ENCODE measurements at regions not wholly inside any gene's neighbourhood (a gene's known extent, or its start where the extent isn't known, plus 50 kb on each side); places are given as distances from the start of the nearest gene placed in this dataset.

DNA sequence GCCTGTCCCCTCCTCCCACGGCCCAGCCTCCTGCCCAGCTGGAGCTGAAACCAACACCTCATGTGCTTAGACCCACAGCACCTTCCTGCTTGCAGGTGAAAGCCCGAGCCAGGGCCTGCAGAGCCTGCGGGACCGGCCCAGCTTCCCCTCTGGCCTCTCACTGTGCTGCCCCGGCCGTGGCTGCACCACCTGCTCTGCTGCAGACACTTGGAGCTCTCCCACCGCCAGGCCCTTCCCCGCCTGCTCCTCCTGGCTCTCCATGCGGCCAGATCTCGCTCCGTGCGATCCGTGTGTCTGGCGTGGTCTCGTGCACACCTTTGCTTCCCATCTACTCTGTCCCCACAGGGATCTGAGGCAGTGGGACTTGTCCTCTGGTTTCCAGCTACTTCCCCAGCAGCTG, 72.2 kb upstream of the FBRSL1 start:
- no peak overlapping the region for H3K4me3 Mint-ChIP-seq (ENCODE audit: unreplicated experiment)
- TF ChIP-seq, protein P1, sequence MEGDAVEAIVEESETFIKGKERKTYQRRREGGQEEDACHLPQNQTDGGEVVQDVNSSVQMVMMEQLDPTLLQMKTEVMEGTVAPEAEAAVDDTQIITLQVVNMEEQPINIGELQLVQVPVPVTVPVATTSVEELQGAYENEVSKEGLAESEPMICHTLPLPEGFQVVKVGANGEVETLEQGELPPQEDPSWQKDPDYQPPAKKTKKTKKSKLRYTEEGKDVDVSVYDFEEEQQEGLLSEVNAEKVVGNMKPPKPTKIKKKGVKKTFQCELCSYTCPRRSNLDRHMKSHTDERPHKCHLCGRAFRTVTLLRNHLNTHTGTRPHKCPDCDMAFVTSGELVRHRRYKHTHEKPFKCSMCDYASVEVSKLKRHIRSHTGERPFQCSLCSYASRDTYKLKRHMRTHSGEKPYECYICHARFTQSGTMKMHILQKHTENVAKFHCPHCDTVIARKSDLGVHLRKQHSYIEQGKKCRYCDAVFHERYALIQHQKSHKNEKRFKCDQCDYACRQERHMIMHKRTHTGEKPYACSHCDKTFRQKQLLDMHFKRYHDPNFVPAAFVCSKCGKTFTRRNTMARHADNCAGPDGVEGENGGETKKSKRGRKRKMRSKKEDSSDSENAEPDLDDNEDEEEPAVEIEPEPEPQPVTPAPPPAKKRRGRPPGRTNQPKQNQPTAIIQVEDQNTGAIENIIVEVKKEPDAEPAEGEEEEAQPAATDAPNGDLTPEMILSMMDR (IDR thresholded peaks at IDR 0.05; ENCODE audit: insufficient read depth in 1 of 2, low read depth in 1 of 2, low read length in 1 of 2, severe bottlenecking in 1 of 2, unreplicated experiment in 1 of 2) = no peak
- BruUV-seq (replicated peaks) = no TSS peak
- no peak overlapping the region for H3K27ac Mint-ChIP-seq (ENCODE audit: unreplicated experiment)
- peaks cover 3% of the 10 kb centered on the region for H3K4me1 Mint-ChIP-seq (ENCODE audit: low read depth, unreplicated experiment)
- intact Hi-C loops (cut with micrococcal nuclease; ENCODE audit: unreplicated experiment) = no loop called here
- POLR2A ChIA-PET = no interaction called here
- DNase-seq = no peak
- Histone ChIP-seq H3K4me3 (ENCODE audit: low read depth, low read length) (no peak overlapping the region), H3K27me3 (replicated peaks; ENCODE audit: control insufficient read depth, insufficient read depth, low read length) (no peaks in the 10 kb centered on the region), H3K4me1 (peaks cover 11% of the 10 kb centered on the region), H3K9me3 (no peaks in the 10 kb centered on the region), H3K36me3 (ENCODE audit: control insufficient read depth, insufficient read depth, low read length) (no peaks in the 10 kb centered on the region)
- H3K36me3 Mint-ChIP-seq (ENCODE audit: insufficient read depth, unreplicated experiment) = no peaks in the 10 kb centered on the region
- peaks cover 18% of the 10 kb centered on the region for H3K27me3 Mint-ChIP-seq (ENCODE audit: insufficient read depth, unreplicated experiment)
- no peaks in the 10 kb centered on the region for H3K9me3 Mint-ChIP-seq (ENCODE audit: unreplicated experiment)
- CTCF ChIA-PET = interaction anchor here (0.5 to 1.2 kb wide), 4 partner anchors 70 to 144 kb away, joined by 3 to 4 read pairs (median 3); no protein-coding TSS in a partner anchor

DNA sequence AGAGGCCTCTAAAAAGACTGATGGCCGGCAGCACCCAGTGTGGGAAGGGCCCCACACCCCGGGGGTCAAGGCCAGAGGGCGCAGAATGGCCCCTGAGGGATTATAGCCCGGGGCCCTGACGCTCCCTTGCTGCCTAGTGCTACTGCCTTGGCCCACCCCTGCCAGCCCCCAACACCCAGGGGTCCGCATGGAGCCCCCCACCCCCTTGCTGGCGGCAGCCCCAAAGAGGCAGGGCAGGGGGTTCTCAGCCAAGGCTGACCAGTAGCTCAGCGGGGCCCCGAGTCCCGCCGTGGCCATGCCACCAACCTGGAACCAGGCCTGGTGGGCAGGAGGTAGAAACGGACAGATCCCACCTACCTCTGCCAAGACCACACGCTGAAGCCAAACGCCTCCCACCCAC, 73.1 kb upstream of the FBRSL1 start:
- Histone ChIP-seq H3K9me3 (no peaks in the 10 kb centered on the region), H3K4me1 (peaks cover 11% of the 10 kb centered on the region), H3K27me3 (replicated peaks; ENCODE audit: control insufficient read depth, insufficient read depth, low read length) (no peaks in the 10 kb centered on the region), H3K4me3 (ENCODE audit: low read depth, low read length) (no peak overlapping the region), H3K36me3 (ENCODE audit: control insufficient read depth, insufficient read depth, low read length) (no peaks in the 10 kb centered on the region)
- TF ChIP-seq, protein P1 (IDR thresholded peaks at IDR 0.05; ENCODE audit: insufficient read depth in 1 of 2, low read depth in 1 of 2, low read length in 1 of 2, severe bottlenecking in 1 of 2, unreplicated experiment in 1 of 2) = no peak
- BruUV-seq (replicated peaks) = no TSS peak
- intact Hi-C loops (cut with micrococcal nuclease; ENCODE audit: unreplicated experiment) = no loop called here
- Mint-ChIP-seq H3K36me3 (ENCODE audit: insufficient read depth, unreplicated experiment) (no peaks in the 10 kb centered on the region), H3K4me3 (ENCODE audit: unreplicated experiment) (no peak overlapping the region), H3K9me3 (ENCODE audit: unreplicated experiment) (no peaks in the 10 kb centered on the region), H3K4me1 (ENCODE audit: low read depth, unreplicated experiment) (no peaks in the 10 kb centered on the region), H3K27me3 (ENCODE audit: insufficient read depth, unreplicated experiment) (peaks cover 15% of the 10 kb centered on the region), H3K27ac (ENCODE audit: unreplicated experiment) (no peak overlapping the region)
- ChIA-PET POLR2A (no interaction called here), CTCF (interaction anchor here (1.2 kb wide), 1 partner anchor 107 kb away, joined by 3 read pairs; no protein-coding TSS in a partner anchor)
- DNase-seq = no peak

GRCh38 chr12:132416121-132416673, 73.8 kb upstream of the FBRSL1 start:
- Mint-ChIP-seq H3K4me1 (ENCODE audit: low read depth, unreplicated experiment) (no peaks in the 10 kb centered on the region), H3K36me3 (ENCODE audit: insufficient read depth, unreplicated experiment) (no peaks in the 10 kb centered on the region), H3K4me3 (ENCODE audit: unreplicated experiment) (no peak overlapping the region), H3K27me3 (ENCODE audit: insufficient read depth, unreplicated experiment) (peaks cover 10% of the 10 kb centered on the region), H3K27ac (ENCODE audit: unreplicated experiment) (no peak overlapping the region), H3K9me3 (ENCODE audit: unreplicated experiment) (no peaks in the 10 kb centered on the region)
- no peaks in the 10 kb centered on the region for H3K27me3 ChIP-seq (replicated peaks; ENCODE audit: control insufficient read depth, insufficient read depth, low read length)
- BruUV-seq (replicated peaks) = no TSS peak
- no peaks in the 10 kb centered on the region for H3K36me3 ChIP-seq (ENCODE audit: control insufficient read depth, insufficient read depth, low read length)
- DNase-seq = no peak
- intact Hi-C loops (cut with micrococcal nuclease; ENCODE audit: unreplicated experiment) = no loop called here
- peaks cover 11% of the 10 kb centered on the region for H3K4me1 ChIP-seq
- ChIA-PET CTCF (interaction anchor here (1.2 to 3.3 kb wide), 3 partner anchors 107 to 146 kb away, joined by 3 to 28 read pairs (median 25); no protein-coding TSS in a partner anchor), POLR2A (no interaction called here)
- no peaks in the 10 kb centered on the region for H3K9me3 ChIP-seq
- H3K4me3 ChIP-seq (ENCODE audit: low read depth, low read length) = no peak overlapping the region
- TF ChIP-seq, protein P1 (IDR thresholded peaks at IDR 0.05; ENCODE audit: insufficient read depth in 1 of 2, low read depth in 1 of 2, low read length in 1 of 2, severe bottlenecking in 1 of 2, unreplicated experiment in 1 of 2) = no peak

All from Caco-2 (cell line).